ENCODE measurements at regions not wholly inside any gene's neighbourhood (a gene's known extent, or its start where the extent isn't known, plus 50 kb on each side); places are given as distances from the start of the nearest gene placed in this dataset.
"Not testable (repeated sequence)": the region's sequence is repeated elsewhere in the genome, so short reads cannot be mapped to it uniquely, and the experiment has no call there.

GRCh38 chr9:66713552-66713951, 187.0 kb upstream of the ZNF658 start:
- not testable (repeated sequence) for TF ChIP-seq POLR2A (IDR thresholded peaks at IDR 0.05); CTCF (IDR thresholded peaks at IDR 0.05 in 4 of 5, conservative IDR thresholded peaks at IDR 0.05 in 1 of 5)
